ENCODE measurements at regions not wholly inside any gene's neighbourhood (a gene's known extent, or its start where the extent isn't known, plus 50 kb on each side); places are given as distances from the start of the nearest gene placed in this dataset.
A peak's percentile ranks its signal among the peaks of the same experiment; 100 is the strongest.

- Histone ChIP-seq H3K9ac (ENCODE audit: low read length in 3 of 3) (no peak overlapping the region), H3K4me3 (ENCODE audit: low read length in 3 of 3) (no peak overlapping the region), H3K27me3 (ENCODE audit: control insufficient read depth, insufficient read depth, low read length) (no peaks in the 10 kb centered on the region), H3K4me1 (ENCODE audit: control insufficient read depth in 2 of 3, insufficient read depth in 2 of 3, low read depth in 1 of 3, low read length in 3 of 3) (no peaks in the 10 kb centered on the region), H3K27ac (ENCODE audit: low read depth in 2 of 2, low read length in 2 of 2) (no peak overlapping the region), H3K9me3 (ENCODE audit: control insufficient read depth in 2 of 3, insufficient read depth in 1 of 3, low read length in 3 of 3) (no peaks in the 10 kb centered on the region), H3K36me3 (ENCODE audit: control insufficient read depth in 2 of 3, insufficient read depth in 3 of 3, low read length in 3 of 3) (no peaks in the 10 kb centered on the region)
- TF ChIP-seq CTCF (IDR thresholded peaks at IDR 0.05; ENCODE audit: borderline replicate concordance, extremely low read depth, insufficient read depth), result no peak
- intact Hi-C loops (cut with DNase I), result no loop called here
- FAIRE-seq (no peak), DNase-seq (no peak)
Measured at GRCh38 chr2:221002101-221002685, 569.9 kb downstream of the EPHA4 start.

GRCh38 chr2:221005338-221005737 is 566.8 kb downstream of the EPHA4 start:
- peak in 2 of 5 donors; percentile 35 to 77 for DNase-seq
- TF ChIP-seq CTCF (IDR thresholded peaks at IDR 0.05; ENCODE audit: borderline replicate concordance, extremely low read depth, insufficient read depth), result no peak
- intact Hi-C loops (cut with DNase I), result no loop called here

GRCh38 chr2:221006084-221006483 is 566.0 kb downstream of the EPHA4 start:
- H3K4me3 ChIP-seq (ENCODE audit: low read length in 3 of 3), result no peak overlapping the region
- no peaks in the 10 kb centered on the region for H3K9me3 ChIP-seq (ENCODE audit: control insufficient read depth in 2 of 3, insufficient read depth in 1 of 3, low read length in 3 of 3)
- no peaks in the 10 kb centered on the region for H3K4me1 ChIP-seq (ENCODE audit: control insufficient read depth in 2 of 3, insufficient read depth in 2 of 3, low read depth in 1 of 3, low read length in 3 of 3)
- intact Hi-C loops (cut with DNase I), result no loop called here
- no peaks in the 10 kb centered on the region for H3K27me3 ChIP-seq (ENCODE audit: control insufficient read depth, insufficient read depth, low read length)
- no peaks in the 10 kb centered on the region for H3K36me3 ChIP-seq (ENCODE audit: control insufficient read depth in 2 of 3, insufficient read depth in 3 of 3, low read length in 3 of 3)
- FAIRE-seq, result no peak
- DNase-seq, result peak in 1 of 5 donors; percentile 22
- H3K9ac ChIP-seq (ENCODE audit: low read length in 3 of 3), result no peak overlapping the region
- no peak overlapping the region for H3K27ac ChIP-seq (ENCODE audit: low read depth in 2 of 2, low read length in 2 of 2)
- no peak for TF ChIP-seq CTCF (IDR thresholded peaks at IDR 0.05; ENCODE audit: borderline replicate concordance, extremely low read depth, insufficient read depth)

More at GRCh38 chr2:221005338-221005737, 566.8 kb downstream of the EPHA4 start:
- no peak for FAIRE-seq
- Histone ChIP-seq H3K27me3 (ENCODE audit: control insufficient read depth, insufficient read depth, low read length) (no peaks in the 10 kb centered on the region), H3K27ac (ENCODE audit: low read depth in 2 of 2, low read length in 2 of 2) (no peak overlapping the region), H3K9ac (ENCODE audit: low read length in 3 of 3) (no peak overlapping the region), H3K4me3 (ENCODE audit: low read length in 3 of 3) (no peak overlapping the region), H3K36me3 (ENCODE audit: control insufficient read depth in 2 of 3, insufficient read depth in 3 of 3, low read length in 3 of 3) (no peaks in the 10 kb centered on the region), H3K9me3 (ENCODE audit: control insufficient read depth in 2 of 3, insufficient read depth in 1 of 3, low read length in 3 of 3) (no peaks in the 10 kb centered on the region), H3K4me1 (ENCODE audit: control insufficient read depth in 2 of 3, insufficient read depth in 2 of 3, low read depth in 1 of 3, low read length in 3 of 3) (no peaks in the 10 kb centered on the region)

GRCh38 chr2:221016551-221016950 is 555.6 kb downstream of the EPHA4 start:
- DNase-seq, result no peak
- Histone ChIP-seq H3K4me1 (ENCODE audit: control insufficient read depth in 2 of 3, insufficient read depth in 2 of 3, low read depth in 1 of 3, low read length in 3 of 3) (no peaks in the 10 kb centered on the region), H3K27me3 (ENCODE audit: control insufficient read depth, insufficient read depth, low read length) (no peaks in the 10 kb centered on the region), H3K4me3 (ENCODE audit: low read length in 3 of 3) (no peak overlapping the region), H3K9me3 (ENCODE audit: control insufficient read depth in 2 of 3, insufficient read depth in 1 of 3, low read length in 3 of 3) (no peaks in the 10 kb centered on the region), H3K36me3 (ENCODE audit: control insufficient read depth in 2 of 3, insufficient read depth in 3 of 3, low read length in 3 of 3) (no peaks in the 10 kb centered on the region), H3K9ac (ENCODE audit: low read length in 3 of 3) (no peak overlapping the region), H3K27ac (ENCODE audit: low read depth in 2 of 2, low read length in 2 of 2) (no peak overlapping the region)
- intact Hi-C loops (cut with DNase I), result no loop called here
- TF ChIP-seq CTCF (IDR thresholded peaks at IDR 0.05; ENCODE audit: borderline replicate concordance, extremely low read depth, insufficient read depth), result no peak
- FAIRE-seq, result no peak

Data from kidney (tissue), 13 donors.